ENCODE measurements at regions not wholly inside any gene's neighbourhood (a gene's known extent, or its start where the extent isn't known, plus 50 kb on each side); places are given as distances from the start of the nearest gene placed in this dataset.

DNA sequence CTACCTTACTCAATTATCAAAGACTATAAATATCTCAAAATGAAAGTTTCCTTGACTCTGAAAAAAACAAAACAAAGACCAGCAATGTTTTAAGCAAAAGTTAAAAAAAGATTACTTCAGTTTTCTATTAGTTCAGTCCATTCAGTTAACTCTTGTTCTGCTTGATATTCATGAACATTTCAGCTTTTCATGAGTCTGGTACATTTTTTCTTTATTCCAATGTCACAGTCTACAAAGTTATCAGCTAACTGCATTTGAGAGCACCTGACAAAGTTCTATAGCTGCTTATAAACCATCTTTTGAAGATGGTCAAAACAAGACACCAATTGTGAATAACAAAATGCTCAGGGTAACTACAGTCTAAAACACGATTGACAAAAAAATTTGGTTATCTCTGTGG is 156.1 kb upstream of the NOX3 start:
- TF ChIP-seq, protein P1, sequence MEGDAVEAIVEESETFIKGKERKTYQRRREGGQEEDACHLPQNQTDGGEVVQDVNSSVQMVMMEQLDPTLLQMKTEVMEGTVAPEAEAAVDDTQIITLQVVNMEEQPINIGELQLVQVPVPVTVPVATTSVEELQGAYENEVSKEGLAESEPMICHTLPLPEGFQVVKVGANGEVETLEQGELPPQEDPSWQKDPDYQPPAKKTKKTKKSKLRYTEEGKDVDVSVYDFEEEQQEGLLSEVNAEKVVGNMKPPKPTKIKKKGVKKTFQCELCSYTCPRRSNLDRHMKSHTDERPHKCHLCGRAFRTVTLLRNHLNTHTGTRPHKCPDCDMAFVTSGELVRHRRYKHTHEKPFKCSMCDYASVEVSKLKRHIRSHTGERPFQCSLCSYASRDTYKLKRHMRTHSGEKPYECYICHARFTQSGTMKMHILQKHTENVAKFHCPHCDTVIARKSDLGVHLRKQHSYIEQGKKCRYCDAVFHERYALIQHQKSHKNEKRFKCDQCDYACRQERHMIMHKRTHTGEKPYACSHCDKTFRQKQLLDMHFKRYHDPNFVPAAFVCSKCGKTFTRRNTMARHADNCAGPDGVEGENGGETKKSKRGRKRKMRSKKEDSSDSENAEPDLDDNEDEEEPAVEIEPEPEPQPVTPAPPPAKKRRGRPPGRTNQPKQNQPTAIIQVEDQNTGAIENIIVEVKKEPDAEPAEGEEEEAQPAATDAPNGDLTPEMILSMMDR (IDR thresholded peaks at IDR 0.05): no peak
- no peak for TF ChIP-seq POLR2A (IDR thresholded peaks at IDR 0.05)

Measured in upper lobe of left lung (tissue), 4 donors.